SK-N-SH (cell line): ENCODE measurements at regions not wholly inside any gene's neighbourhood (a gene's known extent, or its start where the extent isn't known, plus 50 kb on each side); places are given as distances from the start of the nearest gene placed in this dataset.

Experiments
- EP300 ChIP-seq, 2 experiments: IDR thresholded peaks; 2 replicates each; pipeline versions ENCODE4 v1.4.0 to v1.6.1; 2012; ENCODE audit warnings: borderline replicate concordance in 1 of 2, low read depth in 1 of 2, low read length in 1 of 2
- RAD21 ChIP-seq: IDR thresholded peaks from 2 replicates; pipeline ENCODE4 v1.6.1; 2012; ENCODE audit warnings: mild to moderate bottlenecking, low read length
- TF ChIP-seq, protein P1 (sequence below): IDR thresholded peaks from 2 replicates; pipeline ENCODE4; 2012

DNA sequence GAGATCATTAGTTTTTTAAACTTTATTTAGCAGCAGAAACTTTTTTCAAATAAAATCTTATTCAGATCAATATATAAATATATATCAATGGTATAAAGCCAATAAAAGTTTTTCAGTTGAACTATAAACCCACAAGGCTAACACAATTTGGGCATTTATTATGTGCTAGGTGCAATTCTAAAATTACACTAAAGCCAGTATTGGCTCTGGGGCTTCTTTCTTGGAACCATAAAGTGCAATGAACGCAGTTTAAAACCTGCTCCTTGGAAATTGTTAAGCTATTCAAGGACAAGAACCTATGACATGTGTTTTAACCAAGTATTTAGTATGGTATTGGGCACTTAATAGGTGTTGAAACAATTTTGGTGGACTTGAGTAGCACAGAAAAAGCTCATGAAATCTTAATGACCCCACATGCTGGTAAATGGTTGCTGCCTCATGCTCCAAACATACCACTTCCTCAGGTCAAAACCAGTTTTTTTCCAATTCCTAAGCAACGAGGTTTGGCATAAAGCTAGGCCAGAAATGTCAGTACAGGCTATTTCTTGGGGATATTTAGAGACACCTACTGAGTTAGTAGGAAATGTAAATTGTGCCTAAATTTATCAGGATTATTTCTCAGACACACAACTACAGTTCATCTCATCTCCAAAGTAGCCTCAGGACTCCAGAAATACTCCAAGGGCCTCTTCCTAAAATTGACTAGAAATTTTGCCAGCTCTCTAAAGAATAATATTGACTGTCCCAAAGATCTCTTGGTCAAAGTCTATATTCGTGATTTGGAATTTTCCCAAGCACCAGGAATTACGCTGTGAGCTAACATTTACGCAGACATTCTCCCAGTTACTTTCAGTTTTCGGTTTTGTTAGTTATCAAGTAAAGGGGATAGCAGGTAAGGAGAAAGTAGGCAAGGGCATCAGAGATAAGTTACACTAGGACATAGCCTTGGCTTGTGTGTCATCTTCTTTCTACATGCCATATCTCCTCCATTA lies 90.9 kb upstream of the LGSN start:
- TF ChIP-seq EP300 (IDR thresholded peaks at IDR 0.05; ENCODE audit: borderline replicate concordance in 1 of 2, low read depth in 1 of 2, low read length in 1 of 2): no peak
- no peak for TF ChIP-seq RAD21
- TF ChIP-seq, protein P1, sequence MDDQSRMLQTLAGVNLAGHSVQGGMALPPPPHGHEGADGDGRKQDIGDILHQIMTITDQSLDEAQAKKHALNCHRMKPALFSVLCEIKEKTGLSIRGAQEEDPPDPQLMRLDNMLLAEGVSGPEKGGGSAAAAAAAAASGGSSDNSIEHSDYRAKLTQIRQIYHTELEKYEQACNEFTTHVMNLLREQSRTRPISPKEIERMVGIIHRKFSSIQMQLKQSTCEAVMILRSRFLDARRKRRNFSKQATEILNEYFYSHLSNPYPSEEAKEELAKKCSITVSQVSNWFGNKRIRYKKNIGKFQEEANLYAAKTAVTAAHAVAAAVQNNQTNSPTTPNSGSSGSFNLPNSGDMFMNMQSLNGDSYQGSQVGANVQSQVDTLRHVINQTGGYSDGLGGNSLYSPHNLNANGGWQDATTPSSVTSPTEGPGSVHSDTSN: no peak
